ENCODE measurements at regions not wholly inside any gene's neighbourhood (a gene's known extent, or its start where the extent isn't known, plus 50 kb on each side); places are given as distances from the start of the nearest gene placed in this dataset.

GRCh38 chr9:107586493-107586892, 96.9 kb upstream of the KLF4 start:
- Mint-ChIP-seq H3K36me3 (ENCODE audit: insufficient read depth) (no peaks in the 10 kb centered on the region), H3K27ac (no peak overlapping the region)
- TF ChIP-seq CTCF (IDR thresholded peaks at IDR 0.05; ENCODE audit: unreplicated experiment) = no peak

DNA sequence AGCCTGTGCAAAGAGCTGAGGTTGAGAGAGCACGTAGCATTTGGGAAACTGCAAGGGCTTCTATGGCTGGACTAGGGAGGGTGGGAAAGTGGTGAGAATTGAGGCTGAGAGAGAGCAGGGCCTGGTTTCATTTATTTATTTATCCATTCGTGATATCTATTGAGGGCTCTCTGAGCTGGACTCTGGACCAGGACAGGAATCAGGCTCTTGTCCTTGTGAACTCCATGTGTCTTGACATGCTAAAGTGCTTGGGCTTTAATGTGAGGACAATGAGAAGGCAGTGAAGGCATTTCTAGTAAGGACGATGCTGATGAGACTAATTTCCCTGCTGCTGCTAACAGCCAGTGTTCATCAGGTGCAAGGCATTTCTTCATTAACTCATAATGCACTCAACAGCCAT, 95.9 kb upstream of the KLF4 start:
- H3K27ac Mint-ChIP-seq = no peak overlapping the region
- peaks cover 30% of the 10 kb centered on the region for H3K4me1 Mint-ChIP-seq (ENCODE audit: low read depth)
- H3K9me3 Mint-ChIP-seq (ENCODE audit: low read depth) = no peaks in the 10 kb centered on the region
- H3K27me3 Mint-ChIP-seq = peaks cover 87% of the 10 kb centered on the region
- no peaks in the 10 kb centered on the region for H3K36me3 Mint-ChIP-seq (ENCODE audit: insufficient read depth)
- no peak overlapping the region for H3K4me3 Mint-ChIP-seq (ENCODE audit: low read depth)
- DNase-seq (ENCODE audit: low spot score, unreplicated experiment) = no peak
- TF ChIP-seq CTCF (IDR thresholded peaks at IDR 0.05; ENCODE audit: unreplicated experiment) = no peak

More at GRCh38 chr9:107586493-107586892, 96.9 kb upstream of the KLF4 start:
- peaks cover 30% of the 10 kb centered on the region for H3K4me1 Mint-ChIP-seq (ENCODE audit: low read depth)
- DNase-seq (ENCODE audit: low spot score, unreplicated experiment) = no peak
- H3K9me3 Mint-ChIP-seq (ENCODE audit: low read depth) = no peaks in the 10 kb centered on the region
- H3K27me3 Mint-ChIP-seq = peaks cover 87% of the 10 kb centered on the region
- H3K4me3 Mint-ChIP-seq (ENCODE audit: low read depth) = no peak overlapping the region

DNA sequence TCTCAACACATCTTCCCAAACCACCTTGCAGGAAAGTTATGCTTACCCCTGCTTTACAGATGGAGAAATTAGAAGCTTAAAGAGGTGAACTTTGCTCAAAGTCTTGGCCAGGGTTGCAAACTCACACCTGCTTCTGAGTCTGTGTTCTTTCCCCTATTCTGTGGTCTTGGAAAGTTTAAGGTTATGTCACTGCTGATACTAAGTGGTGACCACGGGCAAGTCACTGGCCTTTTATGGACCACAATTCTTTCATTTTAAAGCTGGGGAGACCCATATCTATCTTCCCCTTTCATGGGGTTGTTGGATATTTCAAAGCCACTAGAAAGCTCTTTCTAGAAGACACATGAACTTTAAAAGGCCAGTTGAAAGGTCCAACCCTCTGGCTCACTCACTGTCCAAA, 95.4 kb upstream of the KLF4 start:
- no peak overlapping the region for H3K4me3 Mint-ChIP-seq (ENCODE audit: low read depth)
- peaks cover 30% of the 10 kb centered on the region for H3K4me1 Mint-ChIP-seq (ENCODE audit: low read depth)
- H3K27ac Mint-ChIP-seq = no peak overlapping the region
- no peak for DNase-seq (ENCODE audit: low spot score, unreplicated experiment)
- no peaks in the 10 kb centered on the region for H3K9me3 Mint-ChIP-seq (ENCODE audit: low read depth)
- H3K36me3 Mint-ChIP-seq (ENCODE audit: insufficient read depth) = no peaks in the 10 kb centered on the region
- H3K27me3 Mint-ChIP-seq = peaks cover 82% of the 10 kb centered on the region
- TF ChIP-seq CTCF (IDR thresholded peaks at IDR 0.05; ENCODE audit: unreplicated experiment) = no peak

DNA sequence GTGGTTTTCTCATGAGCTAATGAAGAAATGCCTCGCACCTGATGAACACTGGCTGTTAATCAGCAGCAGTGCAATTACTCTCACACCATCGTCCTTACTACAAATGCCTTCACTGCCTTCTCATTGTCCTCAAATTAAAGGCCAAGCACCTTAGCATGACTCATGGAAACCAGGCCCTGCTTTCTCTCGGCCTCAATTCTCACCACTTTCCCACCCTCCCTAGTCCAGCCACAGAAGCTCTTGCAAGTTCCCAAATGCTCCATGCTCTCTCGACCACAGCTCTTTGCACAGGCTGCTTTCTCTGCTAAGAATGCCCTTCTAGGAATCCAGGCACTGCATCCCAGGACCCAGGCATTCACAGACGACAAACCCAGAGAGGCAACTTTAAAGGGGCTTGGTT, 94.6 kb upstream of the KLF4 start:
- TF ChIP-seq CTCF (IDR thresholded peaks at IDR 0.05; ENCODE audit: unreplicated experiment) = no peak
- DNase-seq (ENCODE audit: low spot score, unreplicated experiment) = no peak
- no peaks in the 10 kb centered on the region for H3K36me3 Mint-ChIP-seq (ENCODE audit: insufficient read depth)
- no peak overlapping the region for H3K4me3 Mint-ChIP-seq (ENCODE audit: low read depth)
- H3K9me3 Mint-ChIP-seq (ENCODE audit: low read depth) = no peaks in the 10 kb centered on the region
- H3K27ac Mint-ChIP-seq = no peak overlapping the region
- H3K27me3 Mint-ChIP-seq = peaks cover 79% of the 10 kb centered on the region
- H3K4me1 Mint-ChIP-seq (ENCODE audit: low read depth) = peaks cover 30% of the 10 kb centered on the region

DNA sequence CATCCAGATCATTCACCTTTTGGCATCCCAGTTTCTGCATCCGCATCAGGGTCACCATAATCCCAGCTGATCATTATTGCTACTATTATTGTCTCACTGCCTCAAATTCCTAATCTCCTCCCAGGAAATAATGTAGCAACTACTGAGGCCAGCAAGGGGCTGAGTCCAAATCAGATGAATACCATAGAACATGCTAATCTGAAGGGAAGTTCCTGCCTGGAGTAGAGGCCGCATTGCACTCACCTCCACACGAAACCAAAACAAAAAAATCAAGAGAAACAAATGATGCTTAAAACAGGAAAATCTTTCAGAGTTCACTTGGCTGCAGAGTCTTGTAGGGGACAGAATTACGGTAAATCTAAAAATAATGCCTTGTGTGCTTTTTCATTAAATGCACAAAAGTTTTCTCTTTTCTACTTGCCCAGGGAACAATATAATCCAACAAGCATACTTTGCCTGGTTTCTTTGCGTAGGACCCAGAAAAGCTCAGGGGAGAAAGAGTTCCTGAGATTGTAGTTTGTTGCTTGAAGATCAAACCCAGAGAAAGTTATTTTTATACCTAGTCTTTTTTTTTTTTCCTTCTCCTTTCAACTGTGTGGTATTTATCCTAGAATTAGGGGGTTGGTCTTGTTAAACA, 87.7 kb upstream of the KLF4 start:
- no peak for DNase-seq (ENCODE audit: low spot score, unreplicated experiment)
- Mint-ChIP-seq H3K4me1 (ENCODE audit: low read depth) (no peaks in the 10 kb centered on the region), H3K27ac (no peak overlapping the region), H3K36me3 (ENCODE audit: insufficient read depth) (no peaks in the 10 kb centered on the region), H3K4me3 (ENCODE audit: low read depth) (no peak overlapping the region), H3K27me3 (peaks cover 66% of the 10 kb centered on the region), H3K9me3 (ENCODE audit: low read depth) (no peaks in the 10 kb centered on the region)
- TF ChIP-seq CTCF (IDR thresholded peaks at IDR 0.05; ENCODE audit: unreplicated experiment) = no peak
